ENCODE measurements at regions not wholly inside any gene's neighbourhood (a gene's known extent, or its start where the extent isn't known, plus 50 kb on each side); places are given as distances from the start of the nearest gene placed in this dataset.
"Not testable (repeated sequence)": the region's sequence is repeated elsewhere in the genome, so short reads cannot be mapped to it uniquely, and the experiment has no call there.

DNA sequence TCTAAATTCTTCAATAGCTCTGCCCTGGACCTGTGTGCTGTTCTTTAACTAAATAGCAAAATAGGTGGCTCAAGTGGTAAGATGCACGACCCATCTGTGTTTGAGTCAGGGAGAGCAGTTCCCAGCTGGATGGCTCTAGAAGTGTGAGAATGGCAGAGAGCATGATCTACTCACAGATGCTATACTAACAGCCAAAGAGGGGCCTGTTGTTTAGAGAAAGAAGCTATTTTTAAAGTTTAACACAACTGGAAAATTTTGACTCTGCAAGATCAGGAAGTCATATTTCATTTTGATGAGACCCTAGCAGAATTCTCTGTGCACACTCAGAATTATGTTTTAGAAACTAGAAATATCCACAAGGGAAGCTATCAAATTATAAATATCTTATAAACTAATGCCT is 87.4 kb upstream of the PIP4K2A start:
- Mint-ChIP-seq H3K27me3 (no peaks in the 10 kb centered on the region), H3K9me3 (ENCODE audit: low read depth) (no peaks in the 10 kb centered on the region), H3K4me3 (ENCODE audit: low read depth) (no peak overlapping the region), H3K36me3 (ENCODE audit: insufficient read depth) (no peaks in the 10 kb centered on the region), H3K27ac (no peak overlapping the region), H3K4me1 (ENCODE audit: low read depth) (peaks cover 6% of the 10 kb centered on the region)
- no peak for TF ChIP-seq CTCF (IDR thresholded peaks at IDR 0.05; ENCODE audit: unreplicated experiment)
- DNase-seq (ENCODE audit: low spot score, unreplicated experiment): no peak

DNA sequence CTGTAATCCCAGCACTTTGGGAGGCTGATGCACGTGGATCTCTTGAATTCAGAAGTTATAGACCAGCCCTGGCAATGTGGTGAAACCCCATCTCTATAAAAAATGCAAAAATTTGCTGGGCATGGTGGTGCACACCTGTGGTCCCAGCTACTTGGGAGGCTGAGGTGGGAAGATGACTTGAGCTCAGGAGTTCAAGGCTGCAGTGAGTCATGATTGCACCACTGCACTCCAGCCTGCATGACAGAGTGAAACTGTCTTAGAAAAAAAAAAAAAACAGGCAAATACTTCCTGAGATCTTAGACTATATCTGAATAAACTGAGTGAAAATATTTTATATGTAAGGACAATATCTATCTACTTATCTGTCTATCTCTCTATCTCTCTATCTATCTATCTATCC is 83.4 kb upstream of the PIP4K2A start:
- not testable (repeated sequence) for H3K27ac Mint-ChIP-seq; DNase-seq (ENCODE audit: low spot score, unreplicated experiment); H3K36me3 Mint-ChIP-seq (ENCODE audit: insufficient read depth); H3K4me1 Mint-ChIP-seq (ENCODE audit: low read depth); H3K4me3 Mint-ChIP-seq (ENCODE audit: low read depth); H3K27me3 Mint-ChIP-seq; H3K9me3 Mint-ChIP-seq (ENCODE audit: low read depth)

- Mint-ChIP-seq H3K4me1 (ENCODE audit: low read depth) (no peaks in the 10 kb centered on the region), H3K27ac (no peak overlapping the region), H3K27me3 (no peaks in the 10 kb centered on the region), H3K36me3 (ENCODE audit: insufficient read depth) (no peaks in the 10 kb centered on the region), H3K4me3 (ENCODE audit: low read depth) (no peak overlapping the region), H3K9me3 (ENCODE audit: low read depth) (no peaks in the 10 kb centered on the region)
- DNase-seq (ENCODE audit: low spot score, unreplicated experiment): no peak
- TF ChIP-seq CTCF (IDR thresholded peaks at IDR 0.05; ENCODE audit: unreplicated experiment): no peak
Measured at GRCh38 chr10:22795546-22795945, 81.2 kb upstream of the PIP4K2A start.

GRCh38 chr10:22792161-22792560 is 77.8 kb upstream of the PIP4K2A start:
- no peak for DNase-seq (ENCODE audit: low spot score, unreplicated experiment)
- peaks cover 11% of the 10 kb centered on the region for H3K9me3 Mint-ChIP-seq (ENCODE audit: low read depth)
- peaks cover 4% of the 10 kb centered on the region for H3K36me3 Mint-ChIP-seq (ENCODE audit: insufficient read depth)
- H3K4me3 Mint-ChIP-seq (ENCODE audit: low read depth): no peak overlapping the region
- no peaks in the 10 kb centered on the region for H3K27me3 Mint-ChIP-seq
- H3K4me1 Mint-ChIP-seq (ENCODE audit: low read depth): peaks cover under 1% of the 10 kb centered on the region
- TF ChIP-seq CTCF (IDR thresholded peaks at IDR 0.05; ENCODE audit: unreplicated experiment): no peak
- no peak overlapping the region for H3K27ac Mint-ChIP-seq

DNA sequence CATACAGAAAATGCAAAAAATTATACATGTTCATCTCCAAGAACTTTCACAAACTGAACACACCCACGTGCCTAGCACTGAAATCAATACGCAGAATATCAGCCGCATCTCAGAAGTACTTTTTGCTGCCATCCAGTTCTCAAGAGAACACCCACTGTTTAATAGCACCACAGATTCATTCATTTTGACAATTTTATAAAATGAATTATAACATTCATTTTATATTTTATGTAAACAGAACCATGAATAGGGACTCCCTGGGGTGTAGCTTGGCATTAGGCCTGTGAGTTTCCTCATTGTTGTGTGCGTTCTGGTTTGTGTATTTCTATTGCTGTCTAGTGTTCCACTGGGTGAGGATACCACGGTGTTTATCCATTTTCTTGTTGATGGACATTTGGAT is 77.3 kb upstream of the PIP4K2A start:
- H3K9me3 Mint-ChIP-seq (ENCODE audit: low read depth): peaks cover 11% of the 10 kb centered on the region

More for the DNA sequence above, 77.3 kb upstream of the PIP4K2A start:
- DNase-seq (ENCODE audit: low spot score, unreplicated experiment): no peak
- Mint-ChIP-seq H3K27ac (no peak overlapping the region), H3K27me3 (no peaks in the 10 kb centered on the region), H3K36me3 (ENCODE audit: insufficient read depth) (peaks cover 4% of the 10 kb centered on the region), H3K4me3 (ENCODE audit: low read depth) (no peak overlapping the region), H3K4me1 (ENCODE audit: low read depth) (peaks cover 5% of the 10 kb centered on the region)
- TF ChIP-seq CTCF (IDR thresholded peaks at IDR 0.05; ENCODE audit: unreplicated experiment): no peak
